Fibroblast of pulmonary artery (primary cell): ENCODE measurements at regions not wholly inside any gene's neighbourhood (a gene's known extent, or its start where the extent isn't known, plus 50 kb on each side); places are given as distances from the start of the nearest gene placed in this dataset.
A peak's percentile ranks its signal among the peaks of the same experiment; 100 is the strongest.

Source experiments
- DNase-seq: peaks from one replicate; pipeline ENCODE4 v3.0.0-alpha.2; 2010; ENCODE audit warnings: low read depth
- H3K4me3 ChIP-seq: replicated peaks from 2 replicates; pipeline ENCODE4 v1.5.1; 2011; ENCODE audit warnings: low read depth, mild to moderate bottlenecking, control low read depth, low read length, moderate library complexity
- CTCF ChIP-seq: IDR thresholded peaks from 2 replicates; pipeline ENCODE4 v1.5.1; 2011; ENCODE audit warnings: mild to moderate bottlenecking, control low read depth, low read length, inconsistent platforms; ENCODE audit errors: missing control alignments

- no peak for DNase-seq
- H3K4me3 ChIP-seq, result no peak overlapping the region
- TF ChIP-seq CTCF, result no peak
Measured at GRCh38 chr21:21968810-21969209, 970.6 kb downstream of the NCAM2 start.

DNA sequence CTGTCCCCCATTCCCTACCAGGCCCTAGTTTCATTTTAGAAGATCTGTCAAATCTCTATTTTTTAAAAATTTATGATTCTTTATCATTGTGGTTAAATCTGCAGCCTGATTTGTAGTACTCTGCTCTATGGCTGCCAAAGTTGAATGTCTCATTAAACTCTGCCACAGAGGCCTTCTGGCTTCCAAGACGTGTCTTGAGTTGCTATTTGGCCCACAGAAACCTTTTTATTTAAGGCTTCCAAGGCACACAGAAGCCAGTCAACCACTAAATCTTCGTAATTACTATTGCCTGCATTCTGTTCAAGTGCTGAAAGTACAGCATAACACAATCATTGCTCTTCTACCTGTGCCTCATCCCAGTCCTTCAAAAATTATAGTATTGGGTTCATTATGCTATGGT lies 971.0 kb downstream of the NCAM2 start:
- no peak for TF ChIP-seq CTCF
- H3K4me3 ChIP-seq, result no peak overlapping the region
- DNase-seq, result no peak

GRCh38 chr21:21971384-21971783 lies 973.2 kb downstream of the NCAM2 start:
- TF ChIP-seq CTCF, result no peak
- DNase-seq, result no peak
- H3K4me3 ChIP-seq, result no peak overlapping the region

DNA sequence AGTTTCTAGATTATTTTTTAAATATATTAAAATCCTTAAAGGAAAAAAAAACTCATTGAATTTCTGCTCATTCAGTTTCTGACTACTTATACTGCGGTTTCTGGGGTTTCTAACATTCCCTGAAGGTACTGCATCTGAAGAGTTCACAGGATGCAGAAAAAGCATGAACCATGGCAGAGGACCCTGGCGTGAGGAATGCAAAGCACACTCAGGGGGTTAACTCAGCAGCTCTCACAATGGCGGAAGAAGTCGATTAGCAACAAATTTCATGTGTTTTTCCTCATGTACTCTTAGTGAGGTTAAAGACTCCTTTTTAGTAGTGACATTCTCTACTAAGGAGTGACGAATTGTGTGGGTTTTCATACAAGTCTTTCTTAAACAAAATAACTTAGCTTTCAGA lies 975.6 kb downstream of the NCAM2 start:
- DNase-seq, result no peak
- no peak for TF ChIP-seq CTCF
- no peak overlapping the region for H3K4me3 ChIP-seq

DNA sequence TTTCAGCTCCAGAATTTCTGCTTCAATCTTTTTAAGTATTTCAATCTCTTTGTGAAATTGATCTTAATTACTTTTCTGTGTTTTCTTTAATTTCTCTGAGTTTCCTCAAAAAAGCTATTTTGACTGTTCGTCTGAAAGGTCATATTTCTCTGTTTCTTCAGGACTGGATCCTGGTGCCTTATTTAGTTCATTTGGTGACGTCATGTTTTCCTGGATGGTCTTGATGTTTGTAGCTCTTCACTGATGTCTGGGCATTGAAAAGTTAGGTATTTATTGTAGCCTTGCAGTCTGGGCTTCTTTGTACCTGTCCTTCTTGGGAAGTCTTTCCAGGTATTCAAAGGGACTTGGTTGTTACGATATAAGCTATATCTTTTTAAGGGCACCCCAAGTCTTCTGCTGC lies 998.7 kb downstream of the NCAM2 start:
- DNase-seq, result no peak
- H3K4me3 ChIP-seq, result no peak overlapping the region

GRCh38 chr21:21997390-21998333 lies 999.5 kb downstream of the NCAM2 start:
- TF ChIP-seq CTCF, result no peak
- H3K4me3 ChIP-seq, result no peak overlapping the region
- no peak for DNase-seq

More for the DNA sequence above, 998.7 kb downstream of the NCAM2 start:
- no peak for TF ChIP-seq CTCF

DNA sequence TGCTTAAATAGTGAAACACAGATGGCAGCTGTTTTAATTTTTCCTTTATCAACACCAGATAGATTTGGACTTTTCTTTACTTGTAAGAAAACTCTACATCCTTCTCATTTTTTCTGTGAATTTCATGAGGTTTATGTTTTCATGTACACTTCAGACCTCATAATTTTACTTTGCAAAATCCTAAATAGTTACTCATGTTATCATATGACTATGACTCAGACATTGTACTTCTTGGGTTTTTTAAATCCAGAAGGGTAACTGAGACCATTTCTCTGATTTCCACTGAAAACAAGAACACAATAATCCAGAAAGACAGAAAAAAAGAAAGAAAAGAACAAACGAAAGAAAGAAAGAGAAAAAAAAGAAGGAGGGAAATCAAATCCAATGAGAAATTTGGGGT lies 1021.6 kb downstream of the NCAM2 start:
- no peak for TF ChIP-seq CTCF
- H3K4me3 ChIP-seq, result no peak overlapping the region
- DNase-seq, result peak; percentile 44
